Epithelial cell of proximal tubule (primary cell): ENCODE measurements at regions not wholly inside any gene's neighbourhood (a gene's known extent, or its start where the extent isn't known, plus 50 kb on each side); places are given as distances from the start of the nearest gene placed in this dataset.

ENCODE experiments used
- DNase-seq: peaks from one replicate; pipeline ENCODE4 v3.0.0-alpha.2; 2011; ENCODE audit warnings: low read depth
- H3K4me3 ChIP-seq: 2 replicates; pipeline ENCODE4 v1.5.1; 2011; ENCODE audit warnings: low read depth, mild to moderate bottlenecking, low read length
- CTCF ChIP-seq: conservative IDR thresholded peaks from 2 replicates; pipeline ENCODE4 v1.5.1; 2012; ENCODE audit warnings: low read depth, mild to moderate bottlenecking, low read length

GRCh38 chrX:134184936-134185335 lies 52.0 kb upstream of the CCDC160 start:
- TF ChIP-seq CTCF, result no peak
- no peak overlapping the region for H3K4me3 ChIP-seq
- DNase-seq, result no peak

- no peak for TF ChIP-seq CTCF
- DNase-seq, result no peak
- H3K4me3 ChIP-seq, result no peak overlapping the region
Observed at GRCh38 chrX:134186362-134187121, 50.4 kb upstream of the CCDC160 start.
